Superior temporal gyrus (tissue), 1 donor: ENCODE measurements at regions not wholly inside any gene's neighbourhood (a gene's known extent, or its start where the extent isn't known, plus 50 kb on each side); places are given as distances from the start of the nearest gene placed in this dataset.
A peak's percentile ranks its signal among the peaks of the same experiment; 100 is the strongest.

Source experiments
- DNase-seq: peaks from one replicate; pipeline ENCODE4 v3.0.0-alpha.2; 2016; ENCODE audit errors: extremely low spot score

DNA sequence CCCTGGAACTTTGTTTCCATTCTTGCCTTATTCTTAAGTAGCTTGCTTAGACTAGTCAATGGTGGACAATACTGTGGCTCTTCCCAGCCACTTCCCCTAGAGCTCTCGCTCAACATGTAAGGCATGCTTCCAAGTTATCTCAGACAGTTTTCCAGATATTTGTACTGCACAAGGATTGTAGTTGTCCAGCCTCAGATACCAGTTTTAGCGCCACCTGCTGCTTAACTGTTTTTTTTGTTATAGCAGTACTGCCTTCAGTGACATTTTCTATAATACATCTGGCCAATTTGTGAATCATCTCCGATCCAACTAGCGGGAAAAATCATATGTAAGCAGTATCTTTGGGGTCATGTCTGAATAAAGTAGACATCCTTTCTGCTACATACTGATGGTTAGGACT, 346.7 kb upstream of the ADGRL4 start:
- peak; percentile 47 for DNase-seq

DNA sequence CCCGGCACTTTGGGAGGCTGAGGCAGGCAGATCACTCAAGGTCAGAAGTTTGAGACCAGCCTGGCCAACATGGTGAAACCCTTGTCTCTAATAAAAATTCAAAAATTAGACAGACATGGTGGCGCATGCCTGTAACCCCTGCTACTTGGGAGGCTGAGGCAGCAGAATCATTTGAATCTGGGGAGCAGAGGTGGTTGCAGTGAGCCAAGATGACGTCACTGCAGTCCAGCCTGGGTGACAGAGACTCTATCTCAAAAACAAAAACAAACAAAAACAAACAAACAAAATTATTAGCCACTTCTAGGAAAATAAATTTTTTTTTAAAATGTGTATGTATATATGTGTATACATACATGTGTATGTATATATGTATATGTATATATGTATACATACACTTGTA, 320.3 kb upstream of the ADGRL4 start:
- DNase-seq: no peak

DNA sequence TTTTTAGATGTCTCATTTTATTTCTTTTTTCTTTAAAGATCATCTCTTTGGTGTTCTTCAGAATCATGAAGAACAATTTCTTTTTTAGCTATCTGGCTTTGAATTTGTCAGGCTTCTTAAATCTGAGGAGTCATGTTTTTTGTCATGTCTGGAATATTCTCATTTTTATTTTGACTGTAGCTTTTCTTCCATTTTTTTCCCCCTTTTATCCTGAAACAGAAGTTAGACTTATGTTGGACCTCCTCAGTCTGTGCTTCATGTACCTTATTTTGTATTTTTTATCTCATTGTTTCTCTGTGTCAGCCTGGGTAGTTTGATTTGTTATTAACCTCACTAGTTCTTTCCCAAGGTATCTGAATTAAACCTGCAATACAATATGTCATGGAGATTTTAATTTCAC, 319.2 kb upstream of the ADGRL4 start:
- no peak for DNase-seq

DNA sequence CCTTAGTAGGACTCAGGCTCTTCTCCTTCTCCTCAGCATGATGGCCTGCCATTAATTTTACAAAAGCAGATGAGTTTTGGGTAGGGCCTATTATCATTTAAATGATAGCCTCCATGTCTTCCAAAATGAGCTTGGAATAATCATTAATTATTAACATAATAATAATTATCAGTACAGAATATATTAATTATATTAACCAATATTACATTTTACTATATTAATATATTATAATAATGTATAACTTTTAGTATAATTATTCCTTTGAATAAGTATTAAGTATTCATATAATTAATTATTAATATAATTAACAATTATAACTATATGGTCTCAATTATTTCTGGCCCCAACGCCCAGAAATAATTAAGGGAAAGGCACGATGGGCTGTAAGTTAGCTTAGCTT, 318.6 kb upstream of the ADGRL4 start:
- no peak for DNase-seq

GRCh38 chr1:79323239-79324025, 316.9 kb upstream of the ADGRL4 start:
- no peak for DNase-seq

DNA sequence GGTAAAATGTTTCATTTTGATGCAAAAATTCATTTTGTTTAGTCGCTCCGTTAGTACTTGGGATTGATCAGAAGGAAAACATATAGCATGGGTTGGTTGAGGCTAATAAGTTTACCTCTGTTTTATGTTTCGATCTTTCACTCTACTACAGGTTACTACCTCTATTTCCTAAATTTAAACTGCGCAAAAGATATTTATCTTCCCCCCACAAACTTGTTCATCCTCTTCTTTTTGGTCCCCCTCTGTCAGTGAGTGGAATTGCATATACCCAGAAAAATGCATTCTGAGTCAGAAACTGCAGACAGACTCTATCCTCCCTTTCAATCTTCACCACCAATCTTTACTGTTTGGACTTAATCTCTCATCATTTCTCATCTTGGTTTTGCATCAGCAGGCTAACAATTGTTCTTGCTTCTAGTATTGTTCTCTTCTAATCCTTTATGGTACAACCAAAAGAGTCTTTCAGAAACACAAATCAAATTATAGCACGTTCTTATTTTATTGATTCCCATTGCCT, 316.0 kb upstream of the ADGRL4 start:
- no peak for DNase-seq

DNA sequence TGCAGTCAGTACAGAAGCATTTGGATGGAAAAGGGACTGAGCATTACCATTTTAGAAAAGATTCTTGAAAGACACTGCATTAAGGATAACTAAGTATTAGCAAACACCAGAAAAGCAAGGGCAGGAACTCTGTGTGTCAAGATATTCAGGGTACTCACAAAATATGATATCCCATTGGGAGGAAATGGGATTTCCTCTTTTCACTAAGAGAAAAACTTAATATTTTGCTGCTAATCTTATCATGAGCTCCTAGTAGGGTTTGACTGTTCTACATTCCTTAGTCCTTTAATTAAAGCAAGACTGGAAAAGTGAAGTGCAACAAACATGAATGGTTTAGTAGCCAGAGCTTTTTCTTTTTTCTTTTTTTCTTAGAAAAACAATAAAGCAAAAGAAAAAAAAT, 305.9 kb upstream of the ADGRL4 start:
- DNase-seq: no peak

- no peak for DNase-seq
Measured at GRCh38 chr1:79310609-79311008, 304.1 kb upstream of the ADGRL4 start.

- no peak for DNase-seq
Measured at GRCh38 chr1:79304131-79304530, 297.6 kb upstream of the ADGRL4 start.

DNA sequence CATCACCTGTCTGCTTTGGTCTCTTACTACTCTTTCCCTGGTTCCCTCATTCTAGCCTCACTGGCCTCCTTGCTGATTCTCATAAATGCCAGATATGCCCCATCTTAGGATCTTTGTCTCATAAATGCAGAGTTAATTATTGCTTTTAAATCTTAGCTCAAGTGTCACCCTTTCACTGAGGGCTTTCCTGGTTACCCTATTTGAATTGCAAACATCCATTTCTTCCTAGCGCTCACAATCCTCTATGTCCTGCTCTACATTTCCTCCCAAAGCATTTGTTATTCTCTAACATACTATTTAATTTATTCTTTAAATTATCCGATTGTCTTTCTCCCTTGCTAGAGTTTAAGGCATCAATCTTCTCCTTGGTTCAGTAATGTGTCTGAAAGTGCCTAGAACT, 296.5 kb upstream of the ADGRL4 start:
- no peak for DNase-seq

DNA sequence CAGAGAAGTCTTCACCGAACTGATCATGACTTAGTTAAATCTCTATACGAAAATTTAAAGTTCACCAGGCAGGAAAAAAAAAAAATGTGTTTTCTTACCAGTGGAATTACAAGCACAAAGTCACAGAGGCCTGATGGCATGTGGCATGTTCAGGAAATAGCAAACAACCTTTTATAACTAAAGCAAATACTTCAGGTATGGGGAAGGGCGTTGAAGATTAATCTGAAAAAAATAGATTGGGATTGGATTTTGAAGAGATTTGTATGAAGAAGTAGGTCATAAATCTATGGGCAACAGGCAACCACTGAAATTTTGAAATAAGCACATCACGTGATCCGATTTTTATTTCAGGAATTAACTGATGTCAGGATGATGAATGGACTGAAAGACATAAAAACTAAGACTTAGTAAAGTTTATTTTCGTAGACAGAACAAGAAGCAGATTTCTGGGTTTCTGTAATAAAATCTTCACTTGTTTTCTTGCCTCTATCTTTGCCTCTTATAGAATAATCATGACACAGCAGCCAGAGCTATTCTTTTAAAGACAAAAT, 295.9 kb upstream of the ADGRL4 start:
- DNase-seq: no peak

DNA sequence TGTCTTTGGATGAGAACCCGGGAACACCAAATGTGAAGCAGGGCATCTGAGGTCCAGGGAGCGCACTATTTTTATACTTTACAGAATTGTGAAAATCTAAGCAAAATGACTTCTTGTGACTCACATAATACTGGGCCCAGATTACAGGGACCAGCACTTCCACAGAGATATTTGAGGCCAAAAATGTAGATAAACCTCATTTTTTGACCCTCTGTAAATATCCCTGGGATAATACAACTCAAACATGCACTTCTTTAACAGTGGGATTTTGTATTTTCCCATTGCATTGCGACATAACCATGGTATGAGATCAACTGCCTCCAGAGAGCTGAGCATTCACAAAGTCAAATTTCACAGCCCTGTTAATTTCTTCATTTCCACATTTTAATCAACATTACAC, 289.4 kb upstream of the ADGRL4 start:
- no peak for DNase-seq

DNA sequence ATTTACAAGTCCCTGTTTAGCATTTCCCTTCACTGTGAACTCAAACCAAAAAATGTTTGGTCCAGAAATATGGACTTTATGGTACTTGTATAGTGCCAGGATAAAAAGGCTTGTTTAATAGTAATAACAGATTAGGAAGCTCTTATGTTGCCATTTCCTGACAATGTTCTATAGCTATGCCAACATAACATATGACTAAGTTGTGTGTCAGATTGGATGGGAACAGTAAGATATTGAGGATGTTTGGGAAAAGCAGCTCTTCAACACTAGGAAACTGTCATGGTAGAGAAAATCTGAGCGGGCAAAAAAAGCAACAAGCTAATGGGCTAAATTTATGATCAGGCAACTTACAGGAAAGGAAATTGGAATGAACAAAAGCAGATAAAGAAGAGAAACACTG, 287.1 kb upstream of the ADGRL4 start:
- no peak for DNase-seq

GRCh38 chr1:79290927-79291474, 284.5 kb upstream of the ADGRL4 start:
- no peak for DNase-seq

GRCh38 chr1:79287982-79288381, 281.5 kb upstream of the ADGRL4 start:
- DNase-seq: no peak

GRCh38 chr1:79285667-79286066, 279.1 kb upstream of the ADGRL4 start:
- DNase-seq: no peak

- no peak for DNase-seq
Measured at GRCh38 chr1:79283451-79283850, 276.9 kb upstream of the ADGRL4 start.

DNA sequence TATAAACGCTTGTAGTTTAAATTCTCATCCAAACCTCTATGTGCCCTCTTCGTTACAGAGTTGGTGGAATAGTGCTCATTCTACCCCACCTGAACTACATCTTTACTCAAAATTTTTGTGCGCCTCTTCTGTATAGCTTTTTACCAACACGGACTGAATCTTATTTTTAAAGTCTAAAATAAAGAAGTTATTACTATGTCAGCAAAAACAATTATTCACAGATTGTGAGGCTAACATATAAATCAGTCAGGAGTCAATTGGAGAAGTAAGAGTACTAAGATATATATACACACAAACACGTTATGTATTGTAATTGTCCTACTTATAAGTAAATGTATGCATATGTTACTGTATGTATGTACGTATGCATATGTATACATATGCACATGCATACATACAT, 274.9 kb upstream of the ADGRL4 start:
- DNase-seq: no peak

DNA sequence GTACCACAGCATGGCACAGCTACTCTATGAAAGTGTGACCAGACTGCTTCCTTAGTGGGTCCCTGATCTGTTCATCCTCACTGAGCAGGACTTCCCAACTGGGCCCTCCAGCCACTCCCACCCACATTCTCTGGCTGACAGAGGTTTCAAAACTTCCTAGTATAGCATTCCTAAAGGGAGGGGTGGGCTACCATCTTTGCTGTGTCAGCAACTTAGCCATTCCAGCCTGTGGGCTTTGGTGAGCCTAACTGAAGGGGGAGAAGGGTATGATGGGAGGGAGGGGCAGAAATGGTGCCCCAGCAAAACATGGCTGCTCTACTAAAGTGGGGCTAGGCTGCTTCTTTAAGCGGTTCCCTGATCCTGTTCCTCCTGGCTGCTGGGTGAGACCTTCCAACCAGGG, 265.2 kb upstream of the ADGRL4 start:
- no peak for DNase-seq

DNA sequence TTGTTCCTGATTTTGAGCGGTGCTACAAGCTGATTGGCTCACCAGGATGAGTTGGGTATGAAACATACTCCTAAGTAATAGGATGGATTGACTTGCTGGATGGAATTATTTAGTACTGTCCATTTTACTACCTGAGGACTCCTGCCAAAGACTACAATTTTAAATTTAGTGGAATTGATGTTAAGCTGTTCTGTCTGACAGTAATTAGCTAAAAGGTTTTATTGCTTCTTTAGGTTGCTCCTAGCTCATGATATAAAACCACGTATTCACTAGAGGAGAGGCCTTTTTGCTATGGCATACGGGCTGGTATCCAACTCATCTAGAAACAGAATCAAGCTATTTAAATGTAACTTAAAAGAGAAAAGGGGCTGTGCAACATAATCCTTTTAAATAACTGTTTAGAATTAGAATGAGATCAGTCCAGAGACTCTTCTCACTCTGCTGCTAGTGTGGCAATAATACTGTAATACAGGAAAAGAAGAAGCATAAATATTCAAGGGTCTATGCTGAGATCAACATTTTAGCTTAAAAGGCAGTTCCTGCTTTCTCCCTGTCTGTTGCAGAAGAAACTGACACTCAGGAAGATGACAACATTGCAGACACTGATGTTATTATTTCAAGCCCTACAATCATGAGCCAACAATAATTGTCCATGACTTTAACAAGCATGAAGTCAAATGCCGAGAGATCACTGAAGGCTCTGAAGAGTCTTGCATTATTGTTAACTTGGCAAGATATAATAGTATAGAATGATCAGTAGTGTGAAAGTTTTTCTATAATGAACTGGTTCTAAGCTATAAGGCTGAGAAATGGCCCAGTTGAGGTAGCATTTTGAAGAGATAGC, 258.7 kb upstream of the ADGRL4 start:
- no peak for DNase-seq

DNA sequence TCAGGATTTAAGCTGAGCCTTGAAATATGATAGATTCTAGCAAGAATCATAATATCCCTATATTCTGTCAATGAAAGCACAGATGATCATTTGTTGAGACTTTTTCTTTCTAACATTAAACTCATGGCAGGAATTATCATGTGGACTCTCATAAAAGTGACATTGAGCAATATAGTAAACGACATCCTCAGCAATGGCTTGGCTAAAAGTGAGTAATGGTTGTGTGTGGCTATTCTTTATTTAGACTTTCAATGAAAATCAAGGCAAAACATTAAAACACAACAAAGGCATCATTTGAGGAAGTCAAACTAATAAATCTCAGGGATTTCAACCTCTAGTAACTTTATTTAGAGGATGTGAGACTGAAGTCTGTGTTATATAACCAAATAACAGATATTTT, 257.8 kb upstream of the ADGRL4 start:
- no peak for DNase-seq

- DNase-seq: no peak
Measured at GRCh38 chr1:79262745-79263258, 256.3 kb upstream of the ADGRL4 start.
